Upper lobe of left lung (tissue), 6 donors: ENCODE measurements at regions not wholly inside any gene's neighbourhood (a gene's known extent, or its start where the extent isn't known, plus 50 kb on each side); places are given as distances from the start of the nearest gene placed in this dataset.
"Not testable (repeated sequence)": the region's sequence is repeated elsewhere in the genome, so short reads cannot be mapped to it uniquely, and the experiment has no call there.

ENCODE experiments used
- ATAC-seq, 2 donors: fragments of 200-7000 bp; cut with Tn5 transposase; one replicate each; pipeline ENCODE4 v1.9.1; 2022; ENCODE audit warnings: mild to moderate bottlenecking in 2 of 2, moderate library complexity in 2 of 2; ENCODE audit not compliant: low FRiP score in 2 of 2
- DNase-seq, 2 donors: peaks; one replicate each; pipeline ENCODE4 v3.0.0-alpha.2; 2019 to 2020
- H3K27ac ChIP-seq, 4 donors: fragments of 200-600 bp; sonication (generic); one replicate each; pipeline ENCODE4 v1.5.1; 2016 to 2019
- H3K27me3 ChIP-seq, 4 donors: fragments of 200-600 bp; sonication (generic); one replicate each; pipeline ENCODE4 v1.5.1; 2017 to 2019
- H3K36me3 ChIP-seq, 4 donors: fragments of 200-600 bp; sonication (generic); one replicate each; pipeline ENCODE4 v1.5.1; 2016 to 2019
- H3K4me1 ChIP-seq, 4 donors: fragments of 200-600 bp; sonication (generic); one replicate each; pipeline ENCODE4 v1.5.1; 2018 to 2019
- H3K4me3 ChIP-seq, 4 donors: fragments of 200-600 bp; sonication (generic); one replicate each; pipeline ENCODE4 v1.5.1; 2017 to 2019; ENCODE audit warnings: mild to moderate bottlenecking in 2 of 4, moderate library complexity in 1 of 4
- H3K9me3 ChIP-seq, 4 donors: fragments of 200-600 bp; sonication (generic); one replicate each; pipeline ENCODE4 v1.5.1; 2018 to 2019
- EP300 ChIP-seq, 4 donors: sonication (generic); formaldehyde crosslinking; IDR thresholded peaks; one replicate each; pipeline ENCODE4 v1.5.1; 2017; ENCODE audit warnings: antibody characterized with exemption in 4 of 4, control low read depth in 2 of 4
- POLR2A ChIP-seq, 4 donors: fragments of 450-650 bp; IDR thresholded peaks; one replicate each; pipeline ENCODE4 v1.5.1; 2016 to 2017; ENCODE audit warnings: antibody characterized with exemption in 4 of 4, mild to moderate bottlenecking in 2 of 4
- POLR2AphosphoS5 ChIP-seq, 2 donors: sonication (generic); formaldehyde crosslinking; IDR thresholded peaks; one replicate each; pipeline ENCODE4 v1.5.1; 2017; ENCODE audit warnings: antibody characterized with exemption in 2 of 2
- WGBS, 2 donors: methylation state at CpG; one replicate each; pipeline ENCODE4 v1.1.5; 2017 to 2018; 5-methylcytosine and 5-hydroxymethylcytosine counted together
- TF ChIP-seq, protein P1 (sequence below), 6 experiments: fragments of 450-650 bp in 4 of 6; fragments of 200-600 bp in 2 of 6; sonication (generic) in 2 of 6; IDR thresholded peaks; one replicate each; pipeline ENCODE4 v1.5.1; 2016 to 2019; ENCODE audit warnings: antibody characterized with exemption in 6 of 6
- donor health status: DM: no; HTN: no; CAD: no; lungs with moderate emphysema.
- donor health status: DM: no; HTN: yes; CAD: no; lungs with severe emphysema.

DNA sequence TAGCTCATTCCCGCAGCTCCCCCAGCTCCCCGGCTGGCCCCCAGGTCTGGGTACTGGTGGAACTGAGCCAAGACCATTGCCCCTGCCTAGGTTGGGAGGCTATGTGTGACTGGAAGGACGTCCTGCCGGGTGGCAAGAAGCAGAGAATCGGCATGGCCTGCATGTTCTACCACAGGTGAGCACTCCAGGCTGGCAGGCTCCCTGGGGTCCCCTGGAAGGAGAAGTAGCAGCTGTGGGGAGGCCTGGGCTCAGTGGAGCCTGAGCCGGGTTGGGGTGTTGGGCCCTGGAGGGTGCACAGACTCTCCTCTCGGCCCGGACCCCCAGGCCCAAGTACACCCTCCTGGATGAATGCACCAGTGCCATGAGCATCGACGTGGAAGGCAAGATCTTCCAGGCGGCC is 202.6 kb downstream of the CCT8L2 start:
- H3K36me3 ChIP-seq, H3K4me1 ChIP-seq, H3K4me3 ChIP-seq, H3K27ac ChIP-seq, H3K9me3 ChIP-seq, H3K27me3 ChIP-seq, ATAC-seq: not testable (repeated sequence)
- 80 to 84% methylated on average over 1 to 9 of the region's 11 CpGs for WGBS, 2 donors
- peak in 1 of 2 donors; percentile 39 for DNase-seq

DNA sequence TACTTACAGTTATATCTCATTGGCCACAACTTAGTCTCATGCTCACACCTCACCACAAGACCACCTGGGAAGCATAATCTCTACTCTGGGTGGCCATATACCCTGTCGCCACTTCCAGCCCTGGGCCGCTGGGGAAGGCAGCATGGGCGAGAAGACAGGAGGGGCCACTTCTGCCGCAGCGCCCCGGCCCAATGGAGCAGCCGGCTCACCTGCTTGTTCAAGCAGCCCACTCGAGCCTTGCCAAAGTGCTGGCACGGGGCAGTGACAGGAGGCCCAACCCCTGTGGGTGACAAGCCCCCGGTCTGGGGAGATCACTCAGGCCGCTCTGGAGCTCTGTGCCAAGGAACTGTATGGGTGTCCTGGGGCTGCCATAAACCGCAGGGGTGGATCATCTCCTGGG is 203.4 kb downstream of the CCT8L2 start:
- H3K36me3 ChIP-seq, H3K4me1 ChIP-seq, H3K9me3 ChIP-seq, H3K27me3 ChIP-seq, ATAC-seq, H3K27ac ChIP-seq, H3K4me3 ChIP-seq: not testable (repeated sequence)
- 88 to 90% methylated on average over 2 to 12 of the region's 12 CpGs for WGBS, 2 donors
- DNase-seq = peak in 1 of 2 donors; percentile 53

DNA sequence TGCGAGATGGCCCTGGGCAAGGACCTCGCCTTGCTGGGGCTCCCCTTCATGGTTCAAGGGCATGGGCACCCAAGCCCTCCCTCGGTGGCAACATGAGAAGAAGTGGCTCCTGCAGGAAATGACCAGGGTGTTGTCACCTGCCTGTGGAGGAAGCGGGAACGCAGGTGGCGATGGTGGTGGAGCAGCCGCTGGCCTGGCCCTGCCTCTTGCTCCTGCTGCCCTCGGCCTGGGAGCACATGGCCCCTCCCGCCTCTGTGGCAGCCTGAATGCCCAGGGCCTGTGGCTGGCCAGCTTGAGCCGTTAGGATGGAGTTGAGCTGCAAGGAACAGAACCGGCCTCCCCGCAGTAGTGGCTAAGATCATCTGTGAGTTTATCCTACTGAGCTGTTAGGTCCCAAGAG is 204.0 kb downstream of the CCT8L2 start:
- not testable (repeated sequence) for H3K27me3 ChIP-seq, H3K9me3 ChIP-seq, H3K4me1 ChIP-seq, H3K27ac ChIP-seq, H3K4me3 ChIP-seq, ATAC-seq, H3K36me3 ChIP-seq
- peak in 1 of 2 donors; percentile 58 for DNase-seq
- 63 to 88% methylated on average over 3 to 8 of the region's 12 CpGs for WGBS, 2 donors

DNA sequence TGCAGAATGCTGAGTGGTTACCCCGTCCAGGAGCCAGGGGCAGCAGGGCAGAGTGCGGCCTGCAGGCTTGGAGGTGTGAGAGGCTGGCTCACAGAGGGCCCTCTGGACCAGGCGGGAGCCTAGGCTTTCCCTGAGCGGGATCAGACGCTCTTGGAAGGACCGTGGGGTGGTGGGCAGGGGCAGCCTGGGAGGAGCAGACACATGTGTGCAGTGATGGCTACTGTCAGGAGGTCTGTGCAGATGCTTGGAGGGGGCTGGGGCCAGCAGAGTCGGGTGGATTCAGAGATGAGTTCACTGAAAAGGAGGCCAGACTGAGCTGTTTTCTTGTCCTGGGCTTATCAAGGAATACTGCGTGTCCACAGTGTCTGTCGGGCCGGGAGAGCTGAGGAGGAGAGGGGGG is 204.5 kb downstream of the CCT8L2 start:
- not testable (repeated sequence) for H3K4me3 ChIP-seq, ATAC-seq, H3K36me3 ChIP-seq, H3K27me3 ChIP-seq, H3K27ac ChIP-seq, H3K4me1 ChIP-seq, H3K9me3 ChIP-seq
- WGBS, 2 donors = 61 to 72% methylated on average over 8 to 10 of the region's 10 CpGs
- peak in 1 of 2 donors; percentile 42 for DNase-seq

DNA sequence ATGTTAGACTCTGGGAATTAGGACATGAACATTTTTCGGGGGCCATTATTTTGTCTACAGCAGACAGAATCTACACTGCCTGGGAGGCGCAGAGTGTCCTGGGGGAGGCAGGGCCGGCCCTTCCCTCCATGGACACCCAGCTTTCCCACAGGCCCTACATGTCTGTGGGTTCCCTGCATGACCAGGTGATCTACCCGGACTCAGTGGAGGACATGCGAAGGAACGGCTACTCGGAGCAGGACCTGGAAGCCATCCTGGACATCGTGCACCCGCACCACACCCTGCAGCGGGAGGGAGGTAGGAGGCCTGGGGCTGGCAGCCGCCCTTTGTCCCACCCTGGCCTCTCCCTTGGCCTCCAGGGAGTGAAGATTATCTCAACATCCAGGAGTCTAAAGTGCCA is 205.1 kb downstream of the CCT8L2 start:
- DNase-seq = peak in 1 of 2 donors; percentile 34
- not testable (repeated sequence) for H3K27ac ChIP-seq, H3K36me3 ChIP-seq, H3K4me1 ChIP-seq, ATAC-seq, H3K27me3 ChIP-seq, H3K9me3 ChIP-seq, H3K4me3 ChIP-seq
- 88% methylated on average over 3 to 11 of the region's 11 CpGs for WGBS, 2 donors

DNA sequence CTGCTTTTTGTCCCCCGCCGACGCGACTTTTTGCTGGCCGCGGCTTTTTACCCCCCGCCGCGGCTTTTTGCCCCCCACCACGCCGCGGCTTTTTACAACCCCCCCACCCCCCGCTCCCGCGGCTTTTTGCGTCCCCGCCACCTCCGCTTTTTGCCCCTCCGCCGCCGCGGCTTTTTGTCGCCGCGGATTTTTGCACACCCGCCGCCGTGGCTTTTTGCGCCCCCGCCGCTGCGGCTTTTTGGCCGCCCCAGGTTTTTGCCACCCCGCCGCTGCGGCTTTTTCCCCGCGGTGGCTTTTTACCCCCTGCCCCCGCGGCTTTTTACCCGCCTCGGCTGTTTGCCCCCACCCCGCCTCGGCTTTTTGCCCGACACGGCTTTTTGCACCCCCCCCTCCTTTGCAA is 205.5 kb downstream of the CCT8L2 start:
- no peak for TF ChIP-seq POLR2A (IDR thresholded peaks at IDR 0.05)
- TF ChIP-seq, protein P1, sequence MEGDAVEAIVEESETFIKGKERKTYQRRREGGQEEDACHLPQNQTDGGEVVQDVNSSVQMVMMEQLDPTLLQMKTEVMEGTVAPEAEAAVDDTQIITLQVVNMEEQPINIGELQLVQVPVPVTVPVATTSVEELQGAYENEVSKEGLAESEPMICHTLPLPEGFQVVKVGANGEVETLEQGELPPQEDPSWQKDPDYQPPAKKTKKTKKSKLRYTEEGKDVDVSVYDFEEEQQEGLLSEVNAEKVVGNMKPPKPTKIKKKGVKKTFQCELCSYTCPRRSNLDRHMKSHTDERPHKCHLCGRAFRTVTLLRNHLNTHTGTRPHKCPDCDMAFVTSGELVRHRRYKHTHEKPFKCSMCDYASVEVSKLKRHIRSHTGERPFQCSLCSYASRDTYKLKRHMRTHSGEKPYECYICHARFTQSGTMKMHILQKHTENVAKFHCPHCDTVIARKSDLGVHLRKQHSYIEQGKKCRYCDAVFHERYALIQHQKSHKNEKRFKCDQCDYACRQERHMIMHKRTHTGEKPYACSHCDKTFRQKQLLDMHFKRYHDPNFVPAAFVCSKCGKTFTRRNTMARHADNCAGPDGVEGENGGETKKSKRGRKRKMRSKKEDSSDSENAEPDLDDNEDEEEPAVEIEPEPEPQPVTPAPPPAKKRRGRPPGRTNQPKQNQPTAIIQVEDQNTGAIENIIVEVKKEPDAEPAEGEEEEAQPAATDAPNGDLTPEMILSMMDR (IDR thresholded peaks at IDR 0.05) = no peak
- no peak for TF ChIP-seq POLR2AphosphoS5 (IDR thresholded peaks at IDR 0.05)
- no peak for TF ChIP-seq EP300 (IDR thresholded peaks at IDR 0.05)
- H3K4me3 ChIP-seq = no peak overlapping the region
- peaks cover 0 to 6% (median 0%) of the 10 kb centered on the region in 4 donors for H3K27me3 ChIP-seq
- no peaks in the 10 kb centered on the region for H3K4me1 ChIP-seq
- 21 to 33% methylated on average over 30 of the region's 46 CpGs for WGBS, 2 donors
- peak in 1 of 2 donors; percentile 51 for DNase-seq
- no peaks in the 10 kb centered on the region for H3K9me3 ChIP-seq
- H3K27ac ChIP-seq = no peak overlapping the region
- no peak for ATAC-seq
- no peaks in the 10 kb centered on the region for H3K36me3 ChIP-seq

DNA sequence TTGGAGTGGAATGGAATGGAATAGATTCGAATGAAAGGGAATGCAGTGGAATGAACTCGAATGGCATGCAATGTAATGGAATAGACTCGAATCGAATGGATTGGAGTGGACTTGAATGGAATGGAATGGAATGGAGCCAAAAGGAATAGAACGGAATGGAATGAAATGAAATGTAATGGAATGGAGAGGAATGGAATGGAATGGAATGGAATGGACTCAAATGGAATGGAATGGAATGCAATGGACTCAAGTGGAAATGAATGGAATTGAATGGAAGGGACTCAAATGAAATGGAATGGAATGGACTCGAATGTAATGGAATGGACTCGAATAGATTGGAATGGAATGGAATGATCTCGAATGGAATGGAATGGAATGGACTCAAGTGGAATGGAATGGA is 231.3 kb downstream of the CCT8L2 start:
- not testable (repeated sequence) for H3K9me3 ChIP-seq, DNase-seq, H3K27me3 ChIP-seq, H3K4me1 ChIP-seq, H3K4me3 ChIP-seq, H3K27ac ChIP-seq, H3K36me3 ChIP-seq
- peak in 1 of 2 donors; percentile 79 for ATAC-seq
- no CpG with 5 or more reads among the region's 8 CpGs for WGBS, 2 donors

DNA sequence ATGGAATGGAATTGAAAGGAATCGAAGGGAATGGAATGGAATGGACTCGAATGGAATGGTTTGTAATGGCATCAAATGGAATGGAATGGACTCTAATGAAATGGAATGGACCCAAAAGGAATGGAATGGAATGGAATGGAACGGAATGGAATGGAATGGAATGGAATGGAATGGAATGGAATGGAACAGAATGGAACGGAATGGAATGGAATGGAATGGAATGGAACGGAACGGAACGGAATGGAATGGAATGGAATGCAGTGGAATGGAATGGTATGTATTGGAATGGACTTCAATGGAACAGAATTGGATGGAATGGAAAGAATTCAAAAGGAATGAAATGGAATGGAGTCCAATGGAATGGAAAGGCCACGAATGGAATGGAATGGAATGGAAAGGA is 240.0 kb downstream of the CCT8L2 start:
- DNase-seq, H3K4me3 ChIP-seq, H3K27me3 ChIP-seq, H3K4me1 ChIP-seq, H3K27ac ChIP-seq, H3K36me3 ChIP-seq, H3K9me3 ChIP-seq: not testable (repeated sequence)
- ATAC-seq = peak; percentile 82 to 98
- WGBS, 2 donors = no CpG with 5 or more reads among the region's 8 CpGs

DNA sequence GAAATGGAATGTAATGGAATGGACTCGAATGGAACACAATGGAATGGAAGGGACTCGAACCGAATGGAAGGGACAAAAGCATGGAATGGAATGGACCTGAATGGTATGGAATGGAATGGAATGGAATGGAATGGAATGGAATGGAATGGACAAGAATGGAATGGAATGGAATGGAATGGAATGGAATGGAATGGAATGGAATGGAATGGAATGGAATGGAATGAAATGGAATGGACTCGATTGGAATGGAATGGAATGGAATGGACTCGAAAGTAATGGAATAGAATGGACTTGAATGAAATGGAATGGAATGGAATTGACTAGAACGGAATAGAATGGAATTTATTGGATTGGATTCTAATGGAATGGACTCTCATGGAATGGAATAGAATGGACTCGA is 245.5 kb downstream of the CCT8L2 start:
- H3K36me3 ChIP-seq, DNase-seq, H3K9me3 ChIP-seq, H3K4me3 ChIP-seq, H3K4me1 ChIP-seq, H3K27me3 ChIP-seq, H3K27ac ChIP-seq: not testable (repeated sequence)
- peak in 1 of 2 donors; percentile 72 for ATAC-seq
- WGBS, 2 donors = no CpG with 5 or more reads among the region's 7 CpGs

DNA sequence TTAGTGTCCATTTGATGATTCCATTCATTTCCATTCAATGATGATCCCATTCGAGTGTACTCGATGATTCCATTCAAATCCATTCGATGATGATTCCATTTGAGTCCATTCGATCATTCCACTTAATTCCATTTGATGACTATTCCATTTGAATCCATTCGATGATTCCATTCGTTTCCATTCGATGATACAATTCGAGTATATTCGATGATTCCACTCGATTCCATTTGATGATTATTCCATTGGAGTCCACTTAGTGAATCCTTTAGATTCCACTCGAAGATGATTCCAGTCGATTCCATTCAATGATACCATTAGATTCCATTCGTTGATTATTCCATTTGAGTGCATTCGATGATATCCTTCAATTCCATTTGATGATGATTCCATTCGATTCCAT is 277.0 kb downstream of the CCT8L2 start:
- H3K27ac ChIP-seq, H3K36me3 ChIP-seq, H3K9me3 ChIP-seq, DNase-seq, H3K4me1 ChIP-seq, H3K4me3 ChIP-seq, H3K27me3 ChIP-seq: not testable (repeated sequence)
- WGBS, 2 donors = 77 to 82% methylated on average over 6 to 12 of the region's 15 CpGs
- peak in 1 of 2 donors; percentile 66 for ATAC-seq
